SU-DHL-6 (cell line): ENCODE measurements at regions not wholly inside any gene's neighbourhood (a gene's known extent, or its start where the extent isn't known, plus 50 kb on each side); places are given as distances from the start of the nearest gene placed in this dataset.

Experiments used
- H2AFZ ChIP-seq: fragments of 200-600 bp; sonication (generic); 2 replicates; pipeline ENCODE4 v1.6.1; 2014; ENCODE audit warnings: low read depth, mild to moderate bottlenecking, moderate library complexity, mixed read lengths, antibody characterized with exemption, low read length; ENCODE audit not compliant: severe bottlenecking
- H3F3A ChIP-seq: fragments of 200-600 bp; shearing (Covaris generic); 2 replicates; pipeline ENCODE4 v1.6.0; 2016; ENCODE audit warnings: antibody characterized with exemption, mild to moderate bottlenecking; ENCODE audit not compliant: insufficient read depth
- H3K27ac ChIP-seq: fragments of 200-600 bp; sonication (generic); 2 replicates; pipeline ENCODE4 v1.5.1; 2016; ENCODE audit warnings: low read depth, mild to moderate bottlenecking, low read length, moderate library complexity, mixed read lengths
- H3K27me3 ChIP-seq: fragments of 200-600 bp; sonication (generic), shearing (Covaris generic); 2 replicates; pipeline ENCODE4 v1.6.0; 2014; ENCODE audit warnings: mild to moderate bottlenecking, low read length
- H3K36me3 ChIP-seq: fragments of 200-600 bp; sonication (generic); 2 replicates; pipeline ENCODE4 v1.6.1; 2014; ENCODE audit warnings: mild to moderate bottlenecking, low read length, mixed read lengths
- H3K4me2 ChIP-seq: fragments of 300-600, 200-600 bp; shearing (Covaris generic), sonication (generic); 2 replicates; pipeline ENCODE4 v1.6.0; 2014; ENCODE audit warnings: low read length, low read depth, mild to moderate bottlenecking; ENCODE audit not compliant: poor library complexity, severe bottlenecking
- H3K4me3 ChIP-seq: fragments of 200-600 bp; sonication (generic); 2 replicates; pipeline ENCODE4 v1.5.1; 2014; ENCODE audit warnings: antibody characterized with exemption, low read length, mild to moderate bottlenecking, mixed read lengths; ENCODE audit not compliant: insufficient read depth, poor library complexity, severe bottlenecking
- H3K79me2 ChIP-seq: fragments of 200-600 bp; sonication (generic); 2 replicates; pipeline ENCODE4 v1.6.1; 2014; ENCODE audit warnings: mild to moderate bottlenecking, low read length, moderate library complexity; ENCODE audit not compliant: insufficient read depth
- H3K9ac ChIP-seq: fragments of 200-600 bp; sonication (generic); 2 replicates; pipeline ENCODE4 v1.7.0; 2014; ENCODE audit warnings: mild to moderate bottlenecking, low read length
- H3K9me2 ChIP-seq: fragments of 200-600 bp; sonication (generic); replicated peaks from 2 replicates; pipeline ENCODE4 v1.6.1; 2014; ENCODE audit warnings: low read length; ENCODE audit not compliant: insufficient read depth
- H3K9me3 ChIP-seq: fragments of 200-600 bp; sonication (generic); 2 replicates; pipeline ENCODE4 v1.6.1; 2014; ENCODE audit warnings: low read length, mixed read lengths; ENCODE audit not compliant: insufficient read depth
- H4K20me1 ChIP-seq: fragments of 200-600 bp; sonication (generic); 2 replicates; pipeline ENCODE4 v1.6.1; 2014; ENCODE audit warnings: low read depth, mild to moderate bottlenecking, antibody characterized with exemption, low read length, moderate library complexity, mixed read lengths
- EZH2phosphoT487 ChIP-seq: fragments of 200-600 bp; sonication (generic), shearing (Covaris generic); conservative IDR thresholded peaks from 2 replicates; pipeline ENCODE4 v1.6.1; 2018; ENCODE audit warnings: mild to moderate bottlenecking, antibody characterized with exemption, low read length, moderate library complexity, mixed read lengths
- TF ChIP-seq, protein P1 (sequence below): fragments of 200-600 bp; sonication (generic); IDR thresholded peaks from one replicate; pipeline ENCODE4 v1.5.1; 2017; ENCODE audit warnings: antibody characterized with exemption, mild to moderate bottlenecking, low read length, moderate library complexity; ENCODE audit not compliant: insufficient read depth, poor library complexity, severe bottlenecking

DNA sequence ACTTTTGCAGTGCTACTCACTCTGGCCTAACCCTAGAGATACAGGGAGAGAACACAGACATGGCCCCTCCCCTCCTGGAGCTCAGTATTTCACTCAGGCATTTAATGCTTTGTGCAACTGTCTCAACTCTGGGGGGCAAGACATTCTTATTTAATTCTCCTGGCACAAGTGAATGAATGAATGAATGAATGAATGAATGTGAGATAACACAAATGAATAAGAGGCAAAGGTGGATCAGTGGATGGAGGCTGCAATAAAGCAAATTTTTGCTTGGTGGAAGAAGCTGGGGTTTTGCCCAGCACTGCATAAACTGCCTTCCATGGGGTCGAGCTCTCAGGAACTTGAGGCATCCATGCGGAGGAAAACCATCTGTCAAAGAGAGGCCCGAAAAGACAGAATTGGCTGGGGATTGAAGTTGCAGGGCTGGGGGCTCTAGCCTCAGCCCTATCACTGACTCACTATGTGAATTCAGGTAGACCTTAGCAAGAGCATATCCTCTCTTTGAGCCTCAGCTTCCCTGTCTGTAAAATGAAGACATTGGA is 441.4 kb upstream of the ZMIZ1 start:
- no peaks in the 10 kb centered on the region for H3K36me3 ChIP-seq
- H3K4me3 ChIP-seq, result no peak overlapping the region
- H3K27ac ChIP-seq, result no peak overlapping the region
- H3K9ac ChIP-seq, result no peak overlapping the region
- H3K9me2 ChIP-seq, result no peaks in the 10 kb centered on the region
- H2AFZ ChIP-seq, result no peak overlapping the region
- H3F3A ChIP-seq, result no peaks in the 10 kb centered on the region
- no peaks in the 10 kb centered on the region for H3K79me2 ChIP-seq
- H3K27me3 ChIP-seq, result no peaks in the 10 kb centered on the region
- no peaks in the 10 kb centered on the region for H3K9me3 ChIP-seq
- no peak overlapping the region for H3K4me2 ChIP-seq
- H4K20me1 ChIP-seq, result no peaks in the 10 kb centered on the region
- TF ChIP-seq, protein P1, sequence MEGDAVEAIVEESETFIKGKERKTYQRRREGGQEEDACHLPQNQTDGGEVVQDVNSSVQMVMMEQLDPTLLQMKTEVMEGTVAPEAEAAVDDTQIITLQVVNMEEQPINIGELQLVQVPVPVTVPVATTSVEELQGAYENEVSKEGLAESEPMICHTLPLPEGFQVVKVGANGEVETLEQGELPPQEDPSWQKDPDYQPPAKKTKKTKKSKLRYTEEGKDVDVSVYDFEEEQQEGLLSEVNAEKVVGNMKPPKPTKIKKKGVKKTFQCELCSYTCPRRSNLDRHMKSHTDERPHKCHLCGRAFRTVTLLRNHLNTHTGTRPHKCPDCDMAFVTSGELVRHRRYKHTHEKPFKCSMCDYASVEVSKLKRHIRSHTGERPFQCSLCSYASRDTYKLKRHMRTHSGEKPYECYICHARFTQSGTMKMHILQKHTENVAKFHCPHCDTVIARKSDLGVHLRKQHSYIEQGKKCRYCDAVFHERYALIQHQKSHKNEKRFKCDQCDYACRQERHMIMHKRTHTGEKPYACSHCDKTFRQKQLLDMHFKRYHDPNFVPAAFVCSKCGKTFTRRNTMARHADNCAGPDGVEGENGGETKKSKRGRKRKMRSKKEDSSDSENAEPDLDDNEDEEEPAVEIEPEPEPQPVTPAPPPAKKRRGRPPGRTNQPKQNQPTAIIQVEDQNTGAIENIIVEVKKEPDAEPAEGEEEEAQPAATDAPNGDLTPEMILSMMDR, result no peak
- TF ChIP-seq EZH2phosphoT487, result no peak

DNA sequence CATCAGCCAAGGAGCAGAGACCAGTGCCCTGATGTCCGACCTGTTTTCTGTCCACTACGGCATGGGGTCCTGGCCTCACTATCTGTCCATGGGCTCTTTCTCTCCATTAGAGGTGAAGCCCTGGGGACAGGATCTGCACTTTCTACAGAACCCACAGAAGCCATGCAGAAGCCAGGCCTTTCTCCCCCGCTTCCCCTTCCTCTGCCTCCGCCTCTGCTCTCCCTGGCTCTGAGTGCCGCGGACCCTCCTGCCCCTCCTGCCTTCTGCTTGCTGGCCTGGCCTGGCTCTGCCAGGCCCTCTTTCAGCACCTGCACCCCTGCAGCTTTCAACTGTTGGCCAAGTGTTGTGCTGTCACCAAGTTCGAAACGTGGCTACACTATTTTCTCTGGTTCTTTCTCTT is 439.8 kb upstream of the ZMIZ1 start:
- TF ChIP-seq, protein P1, result no peak
- no peak for TF ChIP-seq EZH2phosphoT487
- Histone ChIP-seq H3K79me2 (no peaks in the 10 kb centered on the region), H4K20me1 (no peaks in the 10 kb centered on the region), H3K4me2 (no peak overlapping the region), H3K27me3 (no peaks in the 10 kb centered on the region), H3F3A (no peaks in the 10 kb centered on the region), H3K9me2 (no peaks in the 10 kb centered on the region), H3K36me3 (no peaks in the 10 kb centered on the region), H3K27ac (no peak overlapping the region), H2AFZ (no peak overlapping the region), H3K4me3 (no peak overlapping the region), H3K9me3 (no peaks in the 10 kb centered on the region), H3K9ac (no peak overlapping the region)

DNA sequence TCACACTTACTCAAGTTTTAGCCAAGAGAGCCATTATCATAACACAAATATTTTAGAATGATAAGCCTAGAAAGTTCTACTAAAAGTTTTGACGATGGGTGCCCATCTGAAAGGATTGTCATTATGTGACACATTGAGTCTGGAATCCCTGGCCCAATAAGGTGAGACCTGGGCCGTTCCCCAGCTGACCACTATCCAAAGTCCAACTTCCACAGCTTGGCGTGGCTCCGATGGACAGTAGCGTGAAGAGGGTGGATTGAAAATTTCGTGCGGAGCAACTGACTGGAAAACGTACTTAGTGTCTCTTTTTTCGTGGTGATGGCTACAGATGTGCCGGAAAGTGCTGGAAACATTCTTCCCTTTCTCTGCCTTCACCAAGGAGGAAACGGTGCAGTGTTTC is 439.0 kb upstream of the ZMIZ1 start:
- no peak for TF ChIP-seq EZH2phosphoT487
- TF ChIP-seq, protein P1, result no peak
- Histone ChIP-seq H3K27me3 (no peaks in the 10 kb centered on the region), H3K9me2 (no peaks in the 10 kb centered on the region), H3K79me2 (no peaks in the 10 kb centered on the region), H4K20me1 (no peaks in the 10 kb centered on the region), H3K9me3 (no peaks in the 10 kb centered on the region), H2AFZ (no peak overlapping the region), H3K9ac (no peak overlapping the region), H3K36me3 (no peaks in the 10 kb centered on the region), H3K27ac (no peak overlapping the region), H3K4me3 (no peak overlapping the region), H3K4me2 (no peak overlapping the region), H3F3A (no peaks in the 10 kb centered on the region)
